Transverse colon (tissue), 4 donors: ENCODE measurements at regions not wholly inside any gene's neighbourhood (a gene's known extent, or its start where the extent isn't known, plus 50 kb on each side); places are given as distances from the start of the nearest gene placed in this dataset.

Source experiments
- CTCF ChIP-seq, 5 experiments: fragments of 200-600 bp in 3 of 5; fragments of 450-650 bp in 2 of 5; sonication (generic) in 3 of 5; IDR thresholded peaks; 1 replicate in 2 of 5; 2 replicates in 3 of 5; pipeline ENCODE4 v1.5.1; 2016 to 2017; ENCODE audit warnings: antibody characterized with exemption in 5 of 5, inconsistent platforms in 3 of 5, mild to moderate bottlenecking in 2 of 5, moderate library complexity in 1 of 5
- EP300 ChIP-seq: sonication (generic); formaldehyde crosslinking; IDR thresholded peaks from one replicate; pipeline ENCODE4 v1.6.1; 2017; ENCODE audit warnings: antibody characterized with exemption, low read depth
- POLR2A ChIP-seq: fragments of 450-650 bp; IDR thresholded peaks from one replicate; pipeline ENCODE4 v1.6.1; 2016; ENCODE audit warnings: antibody characterized with exemption, mild to moderate bottlenecking, moderate library complexity
- POLR2AphosphoS5 ChIP-seq, 3 donors: sonication (generic); formaldehyde crosslinking; IDR thresholded peaks; one replicate each; pipeline ENCODE4 v1.6.1; 2016; ENCODE audit warnings: antibody characterized with exemption in 3 of 3

- TF ChIP-seq EP300 (no peak), CTCF (IDR thresholded peaks at IDR 0.05) (no peak), POLR2A (no peak), POLR2AphosphoS5 (IDR thresholded peaks at IDR 0.05) (no peak)
Measured at GRCh38 chr9:73223594-73223993, 71.9 kb downstream of the ANXA1 start.
